SK-N-SH (cell line): ENCODE measurements at regions not wholly inside any gene's neighbourhood (a gene's known extent, or its start where the extent isn't known, plus 50 kb on each side); places are given as distances from the start of the nearest gene placed in this dataset.

Source experiments
- CTCF ChIA-PET: fragments of 300-600, 350-600 bp; formaldehyde crosslinking; extraction: SDS; loops from one replicate; lab custom pipeline; 2021; lab: Yijun Ruan, JAX
- POLR2A ChIA-PET: fragments of 350-600 bp; sonication (Branson Sonifier 250); formaldehyde crosslinking; extraction: SDS; loops from one replicate; lab custom pipeline; 2020; ENCODE audit warnings: antibody characterized with exemption, inconsistent platforms; lab: Yijun Ruan, JAX
- DNase-seq: peaks from one replicate; pipeline ENCODE4 v3.0.0; 2012
- H2AFZ ChIP-seq: fragments of 200-600 bp; sonication (generic); 2 replicates; pipeline ENCODE4 v1.8.1; 2016; ENCODE audit warnings: antibody characterized with exemption, mild to moderate bottlenecking, low read depth
- H3F3A ChIP-seq: fragments of 200-600 bp; sonication (generic); replicated peaks from 2 replicates; pipeline ENCODE3; 2016; ENCODE audit warnings: antibody characterized with exemption, mild to moderate bottlenecking; ENCODE audit not compliant: insufficient read depth
- H3K27ac ChIP-seq, 2 experiments: fragments of 200-500 bp in 1 of 2; fragments of 200-600 bp in 1 of 2; sonication (Bioruptor generic) in 1 of 2; sonication (generic), shearing (Covaris generic) in 1 of 2; 2 replicates each; pipeline versions ENCODE4 v1.5.1 to v1.6.1; 2014 to 2016; ENCODE audit warnings: low read depth in 2 of 2, inconsistent platforms in 1 of 2, low read length in 1 of 2, mild to moderate bottlenecking in 1 of 2, mixed read lengths in 1 of 2
- H3K27me3 ChIP-seq: fragments of 200-600 bp; sonication (generic), shearing (Covaris generic); 2 replicates; pipeline ENCODE4 v1.6.1; 2016; ENCODE audit warnings: mixed run types; ENCODE audit not compliant: insufficient read depth
- H3K36me3 ChIP-seq, 2 experiments: fragments of 200-500 bp in 1 of 2; fragments of 200-600 bp in 1 of 2; sonication (Bioruptor generic) in 1 of 2; sonication (generic) in 1 of 2; replicated peaks in 1 of 2; 2 replicates each; pipeline versions ENCODE3 to v1.5.1; 2014 to 2016; ENCODE audit warnings: low read length in 1 of 2, mild to moderate bottlenecking in 1 of 2; ENCODE audit not compliant: insufficient read depth in 2 of 2, control insufficient read depth in 1 of 2
- H3K4me1 ChIP-seq, 2 experiments: fragments of 200-500 bp in 1 of 2; fragments of 200-600 bp in 1 of 2; sonication (Bioruptor generic) in 1 of 2; sonication (generic), shearing (Covaris generic) in 1 of 2; 2 replicates each; pipeline versions ENCODE4 v1.5.1 to v1.6.1; 2014 to 2016; ENCODE audit warnings: low read depth in 1 of 2, low read length in 1 of 2, mixed run types in 1 of 2; ENCODE audit not compliant: insufficient read depth in 2 of 2, control insufficient read depth in 1 of 2
- H3K4me2 ChIP-seq: fragments of 200-600 bp; sonication (generic), shearing (Covaris generic); 2 replicates; pipeline ENCODE4 v1.6.1; 2017; ENCODE audit warnings: mixed run types
- H3K4me3 ChIP-seq, 2 experiments: fragments of 200-500 bp in 1 of 2; fragments of 200-600 bp in 1 of 2; sonication (Bioruptor generic) in 1 of 2; sonication (generic), shearing (Covaris generic) in 1 of 2; 2 replicates each; pipeline versions ENCODE4 v1.5.1 to v1.8.1; 2014 to 2016; ENCODE audit warnings: low read depth in 2 of 2, inconsistent platforms in 1 of 2, low read length in 1 of 2, mild to moderate bottlenecking in 1 of 2, mixed read lengths in 1 of 2, moderate library complexity in 1 of 2
- H3K79me2 ChIP-seq: fragments of 200-600 bp; sonication (generic); 2 replicates; pipeline ENCODE4 v1.8.1; 2017; ENCODE audit warnings: mild to moderate bottlenecking; ENCODE audit not compliant: insufficient read depth
- H3K9ac ChIP-seq: fragments of 200-600 bp; sonication (generic); 2 replicates; pipeline ENCODE4 v1.6.1; 2017; ENCODE audit warnings: mixed run types
- H3K9me2 ChIP-seq: fragments of 200-600 bp; sonication (generic); 2 replicates; pipeline ENCODE4 v1.6.1; 2017; ENCODE audit warnings: mixed run types
- H3K9me3 ChIP-seq: fragments of 200-600 bp; sonication (generic); 2 replicates; pipeline ENCODE4 v1.6.1; 2017; ENCODE audit warnings: mixed run types, mild to moderate bottlenecking, moderate library complexity
- H4K20me1 ChIP-seq: fragments of 200-600 bp; sonication (generic); 2 replicates; pipeline ENCODE4 v1.6.1; 2017; ENCODE audit warnings: mild to moderate bottlenecking, mixed run types; ENCODE audit not compliant: insufficient read depth
- ELF1 ChIP-seq: IDR thresholded peaks from 2 replicates; pipeline ENCODE4 v1.4.0; 2012
- EP300 ChIP-seq, 2 experiments: IDR thresholded peaks; 2 replicates each; pipeline versions ENCODE4 v1.4.0 to v1.6.1; 2012; ENCODE audit warnings: borderline replicate concordance in 1 of 2, low read depth in 1 of 2, low read length in 1 of 2
- EZH2phosphoT487 ChIP-seq: fragments of 200-600 bp; sonication (generic); IDR thresholded peaks from 2 replicates; pipeline ENCODE4 v1.6.1; 2017; ENCODE audit warnings: low read depth, mixed run types, mild to moderate bottlenecking, antibody characterized with exemption, moderate library complexity, borderline replicate concordance
- FOXJ3 ChIP-seq: sonication (generic); formaldehyde crosslinking; IDR thresholded peaks from 2 replicates; pipeline ENCODE4 v1.5.1; 2020; ENCODE audit warnings: mild to moderate bottlenecking, missing genetic modification reagents
- FOXM1 ChIP-seq: IDR thresholded peaks from 2 replicates; pipeline ENCODE4 v1.4.0; 2012; ENCODE audit warnings: low read depth, mild to moderate bottlenecking
- GABPA ChIP-seq: IDR thresholded peaks from 2 replicates; pipeline ENCODE4 v1.4.0; 2012; ENCODE audit warnings: low read depth, mild to moderate bottlenecking
- RAD21 ChIP-seq: IDR thresholded peaks from 2 replicates; pipeline ENCODE4 v1.6.1; 2012; ENCODE audit warnings: mild to moderate bottlenecking, low read length
- RFX5 ChIP-seq: IDR thresholded peaks from 2 replicates; pipeline ENCODE4 v1.6.1; 2012; ENCODE audit warnings: mild to moderate bottlenecking, improper control_type of control experiment, low read length
- SIN3A ChIP-seq: IDR thresholded peaks from 2 replicates; pipeline ENCODE4 v1.6.1; 2012; ENCODE audit warnings: low read depth, mild to moderate bottlenecking, low read length, moderate library complexity, borderline replicate concordance
- SMC3 ChIP-seq: IDR thresholded peaks from 2 replicates; pipeline ENCODE4 v1.6.1; 2012; ENCODE audit warnings: low read depth, low read length, improper control_type of control experiment
- WGBS: methylation state at CpG from one replicate; pipeline ENCODE4 v1.1.6; 2017; ENCODE audit warnings: low lambda C conversion rate; 5-methylcytosine and 5-hydroxymethylcytosine counted together
- TF ChIP-seq, protein P1 (sequence below): IDR thresholded peaks from 2 replicates; pipeline ENCODE4 v1.4.0; 2012; ENCODE audit warnings: low read depth, borderline replicate concordance
- TF ChIP-seq, protein P2 (sequence below): IDR thresholded peaks from 2 replicates; pipeline ENCODE4 v1.4.0; 2012; ENCODE audit warnings: low read depth, borderline replicate concordance

DNA sequence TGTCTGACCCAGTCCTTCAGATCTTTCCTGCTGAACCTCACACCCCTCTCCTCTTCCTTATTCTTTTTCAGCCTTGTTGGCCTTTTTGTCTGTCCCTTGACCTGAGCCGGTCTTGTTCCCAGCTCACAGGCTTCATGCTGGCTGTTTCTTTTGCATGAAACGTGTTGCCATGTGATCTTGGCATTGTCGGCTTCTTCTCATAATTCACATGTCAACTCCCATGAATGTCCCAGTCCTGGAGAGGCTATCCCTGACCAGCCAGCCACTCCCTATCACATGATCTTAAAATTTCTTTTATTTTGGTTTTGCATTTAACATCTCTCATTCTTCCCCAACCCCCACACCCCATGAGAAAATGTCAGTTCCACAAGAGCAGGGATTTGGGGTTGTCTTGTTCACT is 131.2 kb upstream of the TSHZ2 start:
- 53% methylated on average over 3 of the region's 3 CpGs for WGBS
- H2AFZ ChIP-seq: no peak overlapping the region
- POLR2A ChIA-PET: no interaction called here
- no peak for TF ChIP-seq SIN3A
- TF ChIP-seq RAD21: no peak
- no peak for TF ChIP-seq GABPA
- TF ChIP-seq EZH2phosphoT487: no peak
- TF ChIP-seq EP300 (IDR thresholded peaks at IDR 0.05; ENCODE audit: borderline replicate concordance in 1 of 2, low read depth in 1 of 2, low read length in 1 of 2): no peak
- TF ChIP-seq FOXJ3 (CRISPR knock-in tag): no peak
- no peak for TF ChIP-seq ELF1
- no peak for TF ChIP-seq RFX5
- TF ChIP-seq, protein P1, sequence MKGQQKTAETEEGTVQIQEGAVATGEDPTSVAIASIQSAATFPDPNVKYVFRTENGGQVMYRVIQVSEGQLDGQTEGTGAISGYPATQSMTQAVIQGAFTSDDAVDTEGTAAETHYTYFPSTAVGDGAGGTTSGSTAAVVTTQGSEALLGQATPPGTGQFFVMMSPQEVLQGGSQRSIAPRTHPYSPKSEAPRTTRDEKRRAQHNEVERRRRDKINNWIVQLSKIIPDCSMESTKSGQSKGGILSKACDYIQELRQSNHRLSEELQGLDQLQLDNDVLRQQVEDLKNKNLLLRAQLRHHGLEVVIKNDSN: no peak
- TF ChIP-seq, protein P2, sequence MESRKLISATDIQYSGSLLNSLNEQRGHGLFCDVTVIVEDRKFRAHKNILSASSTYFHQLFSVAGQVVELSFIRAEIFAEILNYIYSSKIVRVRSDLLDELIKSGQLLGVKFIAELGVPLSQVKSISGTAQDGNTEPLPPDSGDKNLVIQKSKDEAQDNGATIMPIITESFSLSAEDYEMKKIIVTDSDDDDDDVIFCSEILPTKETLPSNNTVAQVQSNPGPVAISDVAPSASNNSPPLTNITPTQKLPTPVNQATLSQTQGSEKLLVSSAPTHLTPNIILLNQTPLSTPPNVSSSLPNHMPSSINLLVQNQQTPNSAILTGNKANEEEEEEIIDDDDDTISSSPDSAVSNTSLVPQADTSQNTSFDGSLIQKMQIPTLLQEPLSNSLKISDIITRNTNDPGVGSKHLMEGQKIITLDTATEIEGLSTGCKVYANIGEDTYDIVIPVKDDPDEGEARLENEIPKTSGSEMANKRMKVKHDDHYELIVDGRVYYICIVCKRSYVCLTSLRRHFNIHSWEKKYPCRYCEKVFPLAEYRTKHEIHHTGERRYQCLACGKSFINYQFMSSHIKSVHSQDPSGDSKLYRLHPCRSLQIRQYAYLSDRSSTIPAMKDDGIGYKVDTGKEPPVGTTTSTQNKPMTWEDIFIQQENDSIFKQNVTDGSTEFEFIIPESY: no peak
- TF ChIP-seq, all 33 proteins: peak for 0
- Histone ChIP-seq H3K9me2 (no peaks in the 10 kb centered on the region), H3K4me3 (no peak overlapping the region), H3K27ac (no peak overlapping the region), H3F3A (no peaks in the 10 kb centered on the region), H3K4me1 (no peaks in the 10 kb centered on the region), H3K79me2 (no peaks in the 10 kb centered on the region), H3K9ac (no peak overlapping the region), H3K36me3 (no peaks in the 10 kb centered on the region), H4K20me1 (no peaks in the 10 kb centered on the region), H3K9me3 (no peaks in the 10 kb centered on the region), H3K4me2 (no peak overlapping the region), H3K27me3 (no peaks in the 10 kb centered on the region)
- no peak for DNase-seq
- CTCF ChIA-PET: no interaction called here

DNA sequence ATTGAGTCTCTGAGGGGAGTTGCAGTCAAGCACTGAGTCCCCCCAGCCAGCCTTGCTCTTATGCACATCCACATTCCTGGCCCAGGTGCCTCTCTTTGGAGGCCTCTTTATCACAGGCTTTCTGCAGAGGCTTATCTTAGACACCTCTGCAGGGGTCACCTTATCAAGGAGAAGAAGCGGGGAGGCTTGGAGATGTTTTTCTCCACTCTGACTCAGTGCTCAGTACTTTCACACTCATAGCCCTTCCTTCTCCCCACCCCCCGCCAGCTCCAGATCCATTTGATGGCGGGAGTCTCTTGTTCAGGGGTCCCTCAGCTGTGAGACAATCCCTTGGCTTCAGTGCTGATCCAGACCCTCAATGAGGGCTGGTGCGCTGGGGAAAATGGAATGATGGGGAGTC is 132.1 kb upstream of the TSHZ2 start:
- no peaks in the 10 kb centered on the region for H3F3A ChIP-seq
- no peaks in the 10 kb centered on the region for H3K4me1 ChIP-seq
- DNase-seq: no peak
- 60% methylated on average over 4 of the region's 4 CpGs for WGBS
- no peak overlapping the region for H3K9ac ChIP-seq
- H3K36me3 ChIP-seq: no peaks in the 10 kb centered on the region
- H3K27ac ChIP-seq: no peak overlapping the region
- no peaks in the 10 kb centered on the region for H4K20me1 ChIP-seq
- ChIA-PET CTCF (no interaction called here), POLR2A (no interaction called here)
- no peaks in the 10 kb centered on the region for H3K9me2 ChIP-seq
- TF ChIP-seq SMC3 (no peak), FOXM1 (no peak)
- H3K4me2 ChIP-seq: no peak overlapping the region
- no peak overlapping the region for H3K4me3 ChIP-seq
- H3K79me2 ChIP-seq: no peaks in the 10 kb centered on the region
- H3K9me3 ChIP-seq: no peaks in the 10 kb centered on the region
- H3K27me3 ChIP-seq: no peaks in the 10 kb centered on the region
- no peak overlapping the region for H2AFZ ChIP-seq
